HG02852 (cell line): ENCODE measurements at regions not wholly inside any gene's neighbourhood (a gene's known extent, or its start where the extent isn't known, plus 50 kb on each side); places are given as distances from the start of the nearest gene placed in this dataset.

Experiments
- ATAC-seq: cut with Tn5 transposase; IDR thresholded peaks from one replicate; pipeline ENCODE4 v1.9.1; 2021; ENCODE audit warnings: mild to moderate bottlenecking, moderate library complexity; ENCODE audit not compliant: unreplicated experiment

- ATAC-seq = no peak
Observed at GRCh38 chr11:109150581-109150980, 271.4 kb upstream of the C11orf87 start.

GRCh38 chr11:109153836-109154235, 268.2 kb upstream of the C11orf87 start:
- ATAC-seq = no peak

GRCh38 chr11:109155291-109155690, 266.7 kb upstream of the C11orf87 start:
- peak; percentile 41 for ATAC-seq

- ATAC-seq = no peak
Observed at GRCh38 chr11:109165035-109165434, 257.0 kb upstream of the C11orf87 start.

GRCh38 chr11:109166441-109166840, 255.5 kb upstream of the C11orf87 start:
- ATAC-seq = no peak

GRCh38 chr11:109173504-109173903, 248.5 kb upstream of the C11orf87 start:
- no peak for ATAC-seq

GRCh38 chr11:109184376-109184775, 237.6 kb upstream of the C11orf87 start:
- ATAC-seq = no peak

- ATAC-seq = no peak
Observed at GRCh38 chr11:109192864-109193263, 229.1 kb upstream of the C11orf87 start.

GRCh38 chr11:109193880-109194279, 228.1 kb upstream of the C11orf87 start:
- no peak for ATAC-seq

- no peak for ATAC-seq
Observed at GRCh38 chr11:109196016-109196415, 226.0 kb upstream of the C11orf87 start.

GRCh38 chr11:109197656-109198055, 224.3 kb upstream of the C11orf87 start:
- ATAC-seq = no peak

GRCh38 chr11:109203176-109203575, 218.8 kb upstream of the C11orf87 start:
- no peak for ATAC-seq

GRCh38 chr11:109205312-109205711, 216.7 kb upstream of the C11orf87 start:
- ATAC-seq = no peak

- no peak for ATAC-seq
Observed at GRCh38 chr11:109208121-109208520, 213.9 kb upstream of the C11orf87 start.

GRCh38 chr11:109209572-109209971, 212.4 kb upstream of the C11orf87 start:
- no peak for ATAC-seq

GRCh38 chr11:109221190-109221589, 200.8 kb upstream of the C11orf87 start:
- no peak for ATAC-seq

GRCh38 chr11:109222761-109223160, 199.2 kb upstream of the C11orf87 start:
- no peak for ATAC-seq

- no peak for ATAC-seq
Observed at GRCh38 chr11:109223451-109223850, 198.5 kb upstream of the C11orf87 start.

- no peak for ATAC-seq
Observed at GRCh38 chr11:109229682-109230081, 192.3 kb upstream of the C11orf87 start.

GRCh38 chr11:109236188-109236587, 185.8 kb upstream of the C11orf87 start:
- ATAC-seq = no peak

GRCh38 chr11:109236696-109237095, 185.3 kb upstream of the C11orf87 start:
- no peak for ATAC-seq

GRCh38 chr11:109237636-109238035, 184.4 kb upstream of the C11orf87 start:
- ATAC-seq = no peak

GRCh38 chr11:109241988-109242536, 179.9 kb upstream of the C11orf87 start:
- no peak for ATAC-seq
